Endothelial cell of umbilical vein (primary cell): ENCODE measurements at regions not wholly inside any gene's neighbourhood (a gene's known extent, or its start where the extent isn't known, plus 50 kb on each side); places are given as distances from the start of the nearest gene placed in this dataset.

Source experiments
- BruUV-seq: library from RNA; stranded (reverse); fragments of 400-500 nt; replicated peaks from 2 replicates; lab custom pipeline; 2021; lab: Mats Ljungman, UMichigan
- CTCF ChIA-PET: fragments of 300-600, 350-600 bp; sonication (Branson Sonifier 250); formaldehyde crosslinking; loops from one replicate; lab custom pipeline; 2021; ENCODE audit warnings: antibody characterized with exemption, inconsistent platforms; lab: Charles Lee
- POLR2A ChIA-PET: fragments of 300-600, 350-600 bp; sonication (Branson Sonifier 250); formaldehyde crosslinking; loops from one replicate; lab custom pipeline; 2021; ENCODE audit warnings: antibody characterized with exemption, inconsistent platforms; lab: Charles Lee
- DNase-seq: peaks from one replicate; pipeline ENCODE4 v3.0.0-alpha.2; 2011; ENCODE audit warnings: low read depth, low spot score
- FAIRE-seq: peaks from 2 replicates; lab custom pipeline; 2011; peaks lifted over from hg19 to GRCh38; lab: Jason Lieb, UNC
- H2AFZ ChIP-seq: 2 replicates; pipeline ENCODE4 v1.6.0; 2012; ENCODE audit warnings: low read depth, low read length, control low read depth, inconsistent platforms
- H3K27ac ChIP-seq: 2 replicates; pipeline ENCODE4 v1.5.1; 2011; ENCODE audit warnings: low read depth, mild to moderate bottlenecking, control low read depth, low read length, moderate library complexity; ENCODE audit not compliant: insufficient read depth
- H3K27me3 ChIP-seq, 2 experiments: 2 replicates each; pipeline versions ENCODE4 v1.6.0 to v1.6.1; 2011; ENCODE audit warnings: low read length in 2 of 2, mixed read lengths in 1 of 2; ENCODE audit not compliant: control insufficient read depth in 2 of 2, insufficient read depth in 2 of 2
- H3K36me3 ChIP-seq, 2 experiments: 2 replicates in 1 of 2; 3 replicates in 1 of 2; pipeline ENCODE4 v1.5.1; 2011; ENCODE audit warnings: low read length in 2 of 2, mild to moderate bottlenecking in 1 of 2, moderate library complexity in 1 of 2; ENCODE audit not compliant: control insufficient read depth in 2 of 2, insufficient read depth in 2 of 2; ENCODE audit errors: extremely low read depth in 1 of 2
- H3K4me1 ChIP-seq: 3 replicates; pipeline ENCODE4 v1.5.1; 2011; ENCODE audit warnings: mild to moderate bottlenecking, low read length; ENCODE audit not compliant: control insufficient read depth, insufficient read depth; ENCODE audit errors: extremely low read depth
- H3K4me2 ChIP-seq: 2 replicates; pipeline ENCODE4 v1.6.1; 2011; ENCODE audit warnings: low read length, control low read depth, mixed read lengths; ENCODE audit not compliant: insufficient read depth
- H3K4me3 ChIP-seq, 3 experiments: fragments of 200-600 bp in 1 of 3; sonication (generic), shearing (Covaris generic) in 1 of 3; replicated peaks in 1 of 3; 2 replicates each; pipeline ENCODE4 v1.5.1; 2011 to 2016; ENCODE audit warnings: control low read depth in 3 of 3, low read length in 3 of 3, mild to moderate bottlenecking in 2 of 3, inconsistent platforms in 1 of 3, low read depth in 1 of 3, moderate library complexity in 1 of 3; ENCODE audit not compliant: insufficient read depth in 1 of 3
- H3K79me2 ChIP-seq: 2 replicates; pipeline ENCODE4 v1.6.0; 2012; ENCODE audit warnings: low read length, inconsistent platforms; ENCODE audit not compliant: control insufficient read depth, insufficient read depth
- H3K9ac ChIP-seq: replicated peaks from 2 replicates; pipeline ENCODE3; 2011; ENCODE audit warnings: low read length, control low read depth; ENCODE audit not compliant: insufficient read depth; ENCODE audit errors: extremely low read depth
- H3K9me1 ChIP-seq: replicated peaks from 3 replicates; pipeline ENCODE4 v1.6.0; 2011; ENCODE audit warnings: mild to moderate bottlenecking, low read length; ENCODE audit not compliant: control insufficient read depth, insufficient read depth; ENCODE audit errors: extremely low read depth
- H3K9me3 ChIP-seq: replicated peaks from 2 replicates; pipeline ENCODE4 v1.5.1; 2012; ENCODE audit warnings: low read length, inconsistent platforms; ENCODE audit not compliant: control insufficient read depth, insufficient read depth
- H4K20me1 ChIP-seq: replicated peaks from 2 replicates; pipeline ENCODE3; 2011; ENCODE audit warnings: mild to moderate bottlenecking, low read length; ENCODE audit not compliant: control insufficient read depth, insufficient read depth; ENCODE audit errors: extremely low read depth
- EZH2 ChIP-seq: IDR thresholded peaks from 2 replicates; pipeline ENCODE4 v1.6.1; 2012; ENCODE audit warnings: borderline replicate concordance, low read depth, mild to moderate bottlenecking, moderate library complexity, low read length, inconsistent platforms; ENCODE audit not compliant: severe bottlenecking
- FOS ChIP-seq: IDR thresholded peaks from 2 replicates; pipeline ENCODE4 v1.6.1; 2011; ENCODE audit warnings: mild to moderate bottlenecking, low read length, moderate library complexity, borderline replicate concordance; ENCODE audit not compliant: insufficient read depth
- GATA2 ChIP-seq: IDR thresholded peaks from 2 replicates; pipeline ENCODE4 v1.7.0; 2011; ENCODE audit warnings: low read depth, mild to moderate bottlenecking, moderate library complexity, mixed read lengths, low read length; ENCODE audit not compliant: insufficient read length, insufficient read depth
- JUN ChIP-seq: IDR thresholded peaks from 2 replicates; pipeline ENCODE4 v1.6.1; 2011; ENCODE audit warnings: borderline replicate concordance, low read depth; ENCODE audit not compliant: insufficient read length, insufficient read depth
- MAX ChIP-seq: IDR thresholded peaks from 2 replicates; pipeline ENCODE4 v1.6.1; 2011; ENCODE audit not compliant: insufficient read depth, insufficient read length
- MYC ChIP-seq: IDR thresholded peaks from one replicate; pipeline ENCODE4 v1.6.1; 2011; ENCODE audit warnings: mild to moderate bottlenecking, low read depth, low read length
- POLR2A ChIP-seq: IDR thresholded peaks from 2 replicates; pipeline ENCODE4 v1.6.1; 2012; ENCODE audit warnings: low read depth, mild to moderate bottlenecking, control low read depth, low read length
- POLR2AphosphoS5 ChIP-seq: IDR thresholded peaks from 2 replicates; pipeline ENCODE4 v1.6.1; 2012; ENCODE audit warnings: low read depth, mild to moderate bottlenecking, control low read depth, low read length, moderate library complexity; ENCODE audit not compliant: insufficient read depth
- dilution Hi-C: fragments of 300-500 bp; cut with MboI; formaldehyde crosslinking; loops from one replicate; pipeline ENCODE4 v1.15.0; 2019; ENCODE audit warnings: low sequenced_read_pairs; ENCODE audit not compliant: extremely low pct_ligation_motif_present
- intact Hi-C: fragments of 100-400 bp; cut with micrococcal nuclease; formaldehyde crosslinking; loops from one replicate; pipeline ENCODE4 v1.10.0; 2022
- TF ChIP-seq, protein P1 (sequence below), 2 donors: IDR thresholded peaks; 1 replicate in 1 of 2; 2 replicates in 1 of 2; pipeline ENCODE4 v1.5.1; 2011; ENCODE audit warnings: low read length in 2 of 2, mild to moderate bottlenecking in 2 of 2, moderate library complexity in 2 of 2, control low read depth in 1 of 2, inconsistent platforms in 1 of 2, low read depth in 1 of 2; ENCODE audit not compliant: insufficient read depth in 1 of 2; ENCODE audit errors: extremely low read depth in 1 of 2

DNA sequence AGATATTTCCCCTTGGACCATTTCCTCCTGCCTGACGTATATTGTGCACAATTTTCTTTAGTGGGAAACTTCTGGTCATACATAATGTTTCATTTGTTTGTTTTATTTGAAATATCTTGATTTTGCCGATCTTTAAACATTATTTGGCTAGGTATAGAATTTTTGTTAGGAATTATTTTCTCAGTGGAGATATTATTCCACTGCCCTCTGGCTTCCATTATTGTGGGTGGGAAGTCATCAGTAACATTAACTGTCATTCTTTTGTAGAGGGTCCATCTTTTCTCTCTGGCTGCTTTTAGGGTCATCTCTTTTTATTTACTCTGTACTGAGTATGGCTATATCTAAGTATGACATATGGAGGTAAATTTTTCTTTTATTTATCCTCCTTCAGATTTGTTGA is 135.5 kb upstream of the LIPC start:
- BruUV-seq, result no TSS peak
- dilution Hi-C loops (no loop called here), intact Hi-C loops (no loop called here)
- H4K20me1 ChIP-seq, result no peaks in the 10 kb centered on the region
- H2AFZ ChIP-seq, result no peak overlapping the region
- no peaks in the 10 kb centered on the region for H3K9me1 ChIP-seq
- H3K27me3 ChIP-seq, result peaks cover 12 to 15% of the 10 kb centered on the region in 2 experiments
- H3K4me1 ChIP-seq, result no peaks in the 10 kb centered on the region
- no peaks in the 10 kb centered on the region for H3K79me2 ChIP-seq
- no peaks in the 10 kb centered on the region for H3K9me3 ChIP-seq
- H3K36me3 ChIP-seq, result no peaks in the 10 kb centered on the region
- no peak overlapping the region for H3K4me2 ChIP-seq
- CTCF ChIA-PET, result no interaction called here
- no peak overlapping the region for H3K9ac ChIP-seq
- POLR2A ChIA-PET, result no interaction called here
- no peak for DNase-seq
- no peak overlapping the region for H3K4me3 ChIP-seq
- no peak for FAIRE-seq
- TF ChIP-seq, protein P1, sequence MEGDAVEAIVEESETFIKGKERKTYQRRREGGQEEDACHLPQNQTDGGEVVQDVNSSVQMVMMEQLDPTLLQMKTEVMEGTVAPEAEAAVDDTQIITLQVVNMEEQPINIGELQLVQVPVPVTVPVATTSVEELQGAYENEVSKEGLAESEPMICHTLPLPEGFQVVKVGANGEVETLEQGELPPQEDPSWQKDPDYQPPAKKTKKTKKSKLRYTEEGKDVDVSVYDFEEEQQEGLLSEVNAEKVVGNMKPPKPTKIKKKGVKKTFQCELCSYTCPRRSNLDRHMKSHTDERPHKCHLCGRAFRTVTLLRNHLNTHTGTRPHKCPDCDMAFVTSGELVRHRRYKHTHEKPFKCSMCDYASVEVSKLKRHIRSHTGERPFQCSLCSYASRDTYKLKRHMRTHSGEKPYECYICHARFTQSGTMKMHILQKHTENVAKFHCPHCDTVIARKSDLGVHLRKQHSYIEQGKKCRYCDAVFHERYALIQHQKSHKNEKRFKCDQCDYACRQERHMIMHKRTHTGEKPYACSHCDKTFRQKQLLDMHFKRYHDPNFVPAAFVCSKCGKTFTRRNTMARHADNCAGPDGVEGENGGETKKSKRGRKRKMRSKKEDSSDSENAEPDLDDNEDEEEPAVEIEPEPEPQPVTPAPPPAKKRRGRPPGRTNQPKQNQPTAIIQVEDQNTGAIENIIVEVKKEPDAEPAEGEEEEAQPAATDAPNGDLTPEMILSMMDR (IDR thresholded peaks at IDR 0.05; ENCODE audit: extremely low read depth in 1 of 2, insufficient read depth in 1 of 2, low read depth in 1 of 2, low read length in 2 of 2), result no peak
- no peak for TF ChIP-seq FOS
- no peak for TF ChIP-seq POLR2AphosphoS5
- no peak for TF ChIP-seq GATA2
- no peak for TF ChIP-seq MYC
- TF ChIP-seq POLR2A, result no peak
- TF ChIP-seq EZH2, result no peak
- no peak for TF ChIP-seq MAX
- TF ChIP-seq JUN, result no peak
- no peak overlapping the region for H3K27ac ChIP-seq
